Progenitor cell of endocrine pancreas (in vitro differentiated cells): ENCODE measurements at regions not wholly inside any gene's neighbourhood (a gene's known extent, or its start where the extent isn't known, plus 50 kb on each side); places are given as distances from the start of the nearest gene placed in this dataset.

Experiments
- DNase-seq: peaks from one replicate; pipeline ENCODE4 v3.0.0; 2021; ENCODE audit warnings: low spot score; ENCODE audit not compliant: unreplicated experiment
- H3K27ac Mint-ChIP-seq: 2 replicates; pipeline ENCODE4 v1.8.0; 2021; ENCODE audit warnings: mild to moderate bottlenecking, moderate library complexity, mixed read lengths
- H3K27me3 Mint-ChIP-seq: 2 replicates; pipeline ENCODE4 v1.8.0; 2021; ENCODE audit warnings: mixed read lengths
- H3K36me3 Mint-ChIP-seq: 2 replicates; pipeline ENCODE4 v1.8.0; 2022; ENCODE audit warnings: mixed read lengths; ENCODE audit not compliant: insufficient read depth
- H3K4me1 Mint-ChIP-seq: 2 replicates; pipeline ENCODE4 v1.8.0; 2021; ENCODE audit warnings: low read depth, mixed read lengths
- H3K4me3 Mint-ChIP-seq: 2 replicates; pipeline ENCODE4 v1.8.0; 2021; ENCODE audit warnings: low read depth, mild to moderate bottlenecking, moderate library complexity, mixed read lengths
- H3K9me3 Mint-ChIP-seq: 2 replicates; pipeline ENCODE4 v1.8.0; 2021; ENCODE audit warnings: low read depth, mixed read lengths
- CTCF ChIP-seq: fragments of 200-600 bp; sonication (generic); IDR thresholded peaks from one replicate; pipeline ENCODE4 v1.5.0; 2021; ENCODE audit warnings: antibody characterized with exemption, mild to moderate bottlenecking; ENCODE audit not compliant: unreplicated experiment

GRCh38 chr15:25982736-25983135 lies 119.6 kb upstream of the ATP10A start:
- Mint-ChIP-seq H3K4me1 (no peaks in the 10 kb centered on the region), H3K27me3 (no peaks in the 10 kb centered on the region)

GRCh38 chr15:25981114-25981513 lies 118.0 kb upstream of the ATP10A start:
- no peak overlapping the region for H3K4me3 Mint-ChIP-seq

More at GRCh38 chr15:25982736-25983135, 119.6 kb upstream of the ATP10A start:
- H3K9me3 Mint-ChIP-seq: no peaks in the 10 kb centered on the region
- no peak for DNase-seq
- no peak overlapping the region for H3K4me3 Mint-ChIP-seq
- no peak for TF ChIP-seq CTCF
- no peaks in the 10 kb centered on the region for H3K36me3 Mint-ChIP-seq
- no peak overlapping the region for H3K27ac Mint-ChIP-seq

GRCh38 chr15:25972141-25972675 lies 109.1 kb upstream of the ATP10A start:
- Mint-ChIP-seq H3K4me1 (no peaks in the 10 kb centered on the region), H3K27me3 (no peaks in the 10 kb centered on the region), H3K4me3 (no peak overlapping the region), H3K36me3 (no peaks in the 10 kb centered on the region), H3K27ac (no peak overlapping the region), H3K9me3 (no peaks in the 10 kb centered on the region)
- no peak for TF ChIP-seq CTCF
- no peak for DNase-seq

More at GRCh38 chr15:25981114-25981513, 118.0 kb upstream of the ATP10A start:
- Mint-ChIP-seq H3K9me3 (no peaks in the 10 kb centered on the region), H3K27ac (no peak overlapping the region), H3K36me3 (no peaks in the 10 kb centered on the region), H3K4me1 (no peaks in the 10 kb centered on the region), H3K27me3 (no peaks in the 10 kb centered on the region)
- TF ChIP-seq CTCF: no peak
- no peak for DNase-seq

GRCh38 chr15:25971053-25971452 lies 107.9 kb upstream of the ATP10A start:
- Mint-ChIP-seq H3K36me3 (no peaks in the 10 kb centered on the region), H3K9me3 (no peaks in the 10 kb centered on the region), H3K4me1 (no peaks in the 10 kb centered on the region), H3K4me3 (no peak overlapping the region), H3K27me3 (no peaks in the 10 kb centered on the region), H3K27ac (no peak overlapping the region)
- no peak for DNase-seq
- no peak for TF ChIP-seq CTCF

- Mint-ChIP-seq H3K9me3 (no peaks in the 10 kb centered on the region), H3K27me3 (no peaks in the 10 kb centered on the region), H3K4me3 (no peak overlapping the region), H3K27ac (no peak overlapping the region), H3K4me1 (no peaks in the 10 kb centered on the region), H3K36me3 (no peaks in the 10 kb centered on the region)
- TF ChIP-seq CTCF: no peak
- no peak for DNase-seq
Observed at GRCh38 chr15:25969886-25970285, 106.8 kb upstream of the ATP10A start.
